ACC112 (cell line): ENCODE measurements at regions not wholly inside any gene's neighbourhood (a gene's known extent, or its start where the extent isn't known, plus 50 kb on each side); places are given as distances from the start of the nearest gene placed in this dataset.

Source experiments
- H2AFZ ChIP-seq: fragments of 200-600 bp; sonication (generic); one replicate; pipeline ENCODE4 v1.6.0; 2017; ENCODE audit warnings: antibody characterized with exemption, low read length; ENCODE audit not compliant: unreplicated experiment
- H3K27ac ChIP-seq: fragments of 200-600 bp; sonication (generic); 2 replicates; pipeline ENCODE4 v1.5.1; 2014; ENCODE audit warnings: low read depth, mild to moderate bottlenecking, antibody characterized with exemption, low read length, moderate library complexity
- H3K27me3 ChIP-seq: fragments of 200-600 bp; sonication (generic); 2 replicates; pipeline ENCODE4 v1.6.1; 2014; ENCODE audit warnings: mild to moderate bottlenecking, antibody characterized with exemption, low read length, moderate library complexity, mixed read lengths; ENCODE audit not compliant: insufficient read depth
- H3K36me3 ChIP-seq: fragments of 200-600 bp; sonication (generic); 2 replicates; pipeline ENCODE4 v1.6.1; 2016; ENCODE audit warnings: mild to moderate bottlenecking, antibody characterized with exemption, low read length, moderate library complexity, mixed read lengths; ENCODE audit not compliant: insufficient read depth
- H3K4me1 ChIP-seq: fragments of 200-600 bp; sonication (generic); one replicate; pipeline ENCODE4 v1.6.1; 2016; ENCODE audit warnings: low read length, mixed read lengths; ENCODE audit not compliant: insufficient read depth, unreplicated experiment, control insufficient read depth
- H3K4me3 ChIP-seq: fragments of 200-600 bp; sonication (generic); 2 replicates; pipeline ENCODE4 v1.5.1; 2014; ENCODE audit warnings: mild to moderate bottlenecking, low read depth, low read length
- H3K79me2 ChIP-seq: fragments of 200-600 bp; sonication (generic); one replicate; pipeline ENCODE4 v1.6.0; 2016; ENCODE audit warnings: low read length; ENCODE audit not compliant: control insufficient read depth, unreplicated experiment, insufficient read depth

- no peaks in the 10 kb centered on the region for H3K79me2 ChIP-seq
- H3K4me1 ChIP-seq = peaks cover 56% of the 10 kb centered on the region
- no peaks in the 10 kb centered on the region for H3K36me3 ChIP-seq
- H3K27ac ChIP-seq = no peak overlapping the region
- H3K27me3 ChIP-seq = no peaks in the 10 kb centered on the region
- no peak overlapping the region for H2AFZ ChIP-seq
- H3K4me3 ChIP-seq = no peak overlapping the region
Observed at GRCh38 chr15:70488941-70489848, 274.2 kb downstream of the UACA start.

GRCh38 chr15:70488002-70488605 lies 275.3 kb downstream of the UACA start:
- Histone ChIP-seq H2AFZ (no peak overlapping the region), H3K36me3 (no peaks in the 10 kb centered on the region), H3K27ac (peak overlapping the region; percentile 86; the same call in 1 of the 2 replicates), H3K27me3 (0 out of 2 replicates have a peak, but pooled peaks cover 5% of the 10 kb centered on the region), H3K4me3 (no peak overlapping the region), H3K4me1 (peaks cover 45% of the 10 kb centered on the region), H3K79me2 (no peaks in the 10 kb centered on the region)

GRCh38 chr15:70487387-70487740 lies 276.0 kb downstream of the UACA start:
- Histone ChIP-seq H3K4me3 (peak overlapping the region; percentile 9; the same call in 1 of the 2 replicates), H3K79me2 (no peaks in the 10 kb centered on the region), H3K27me3 (0 out of 2 replicates have a peak, but pooled peaks cover 5% of the 10 kb centered on the region), H2AFZ (no peak overlapping the region), H3K4me1 (peaks cover 39% of the 10 kb centered on the region), H3K36me3 (no peaks in the 10 kb centered on the region), H3K27ac (peak overlapping the region; percentile 86)

- H2AFZ ChIP-seq = no peak overlapping the region
- no peaks in the 10 kb centered on the region for H3K36me3 ChIP-seq
- H3K27ac ChIP-seq = peak overlapping the region; percentile 86
- peak overlapping the region; percentile 9; the same call in 1 of the 2 replicates for H3K4me3 ChIP-seq
- 0 out of 2 replicates have a peak, but pooled peaks cover 5% of the 10 kb centered on the region for H3K27me3 ChIP-seq
- no peaks in the 10 kb centered on the region for H3K79me2 ChIP-seq
- H3K4me1 ChIP-seq = peaks cover 33% of the 10 kb centered on the region
Observed at GRCh38 chr15:70486451-70487386, 276.6 kb downstream of the UACA start.

- H3K79me2 ChIP-seq = no peaks in the 10 kb centered on the region
- H3K4me1 ChIP-seq = peaks cover 26% of the 10 kb centered on the region
- no peaks in the 10 kb centered on the region for H3K36me3 ChIP-seq
- H3K27me3 ChIP-seq = 0 out of 2 replicates have a peak, but pooled peaks cover 5% of the 10 kb centered on the region
- H3K27ac ChIP-seq = peak overlapping the region; percentile 86
- H3K4me3 ChIP-seq = no peak overlapping the region
- H2AFZ ChIP-seq = no peak overlapping the region
Observed at GRCh38 chr15:70486012-70486411, 277.3 kb downstream of the UACA start.

- peaks cover 28% of the 10 kb centered on the region for H3K4me1 ChIP-seq
- H3K36me3 ChIP-seq = no peaks in the 10 kb centered on the region
- 0 out of 2 replicates have a peak, but pooled peaks cover 5% of the 10 kb centered on the region for H3K27me3 ChIP-seq
- H3K4me3 ChIP-seq = no peak overlapping the region
- H3K27ac ChIP-seq = no peak overlapping the region
- no peaks in the 10 kb centered on the region for H3K79me2 ChIP-seq
- H2AFZ ChIP-seq = no peak overlapping the region
Observed at GRCh38 chr15:70484993-70485392, 278.4 kb downstream of the UACA start.

- peaks cover 30% of the 10 kb centered on the region for H3K4me1 ChIP-seq
- no peak overlapping the region for H3K4me3 ChIP-seq
- H3K79me2 ChIP-seq = no peaks in the 10 kb centered on the region
- H3K36me3 ChIP-seq = no peaks in the 10 kb centered on the region
- no peak overlapping the region for H2AFZ ChIP-seq
- 0 out of 2 replicates have a peak, but pooled peaks cover 5% of the 10 kb centered on the region for H3K27me3 ChIP-seq
- H3K27ac ChIP-seq = no peak overlapping the region
Observed at GRCh38 chr15:70483513-70483912, 279.8 kb downstream of the UACA start.

- no peaks in the 10 kb centered on the region for H3K79me2 ChIP-seq
- no peak overlapping the region for H3K27ac ChIP-seq
- no peak overlapping the region for H3K4me3 ChIP-seq
- H2AFZ ChIP-seq = no peak overlapping the region
- H3K27me3 ChIP-seq = 0 out of 2 replicates have a peak, but pooled peaks cover 5% of the 10 kb centered on the region
- H3K36me3 ChIP-seq = no peaks in the 10 kb centered on the region
- H3K4me1 ChIP-seq = peaks cover 27% of the 10 kb centered on the region
Observed at GRCh38 chr15:70480196-70480856, 283.0 kb downstream of the UACA start.

- H3K4me3 ChIP-seq = no peak overlapping the region
- H3K27ac ChIP-seq = no peak overlapping the region
Observed at GRCh38 chr15:70479785-70480184, 283.6 kb downstream of the UACA start.

More at GRCh38 chr15:70479785-70480184, 283.6 kb downstream of the UACA start:
- Histone ChIP-seq H2AFZ (no peak overlapping the region), H3K79me2 (no peaks in the 10 kb centered on the region), H3K4me1 (peaks cover 28% of the 10 kb centered on the region), H3K27me3 (0 out of 2 replicates have a peak, but pooled peaks cover 5% of the 10 kb centered on the region), H3K36me3 (no peaks in the 10 kb centered on the region)
